ENCODE measurements at regions not wholly inside any gene's neighbourhood (a gene's known extent, or its start where the extent isn't known, plus 50 kb on each side); places are given as distances from the start of the nearest gene placed in this dataset.

DNA sequence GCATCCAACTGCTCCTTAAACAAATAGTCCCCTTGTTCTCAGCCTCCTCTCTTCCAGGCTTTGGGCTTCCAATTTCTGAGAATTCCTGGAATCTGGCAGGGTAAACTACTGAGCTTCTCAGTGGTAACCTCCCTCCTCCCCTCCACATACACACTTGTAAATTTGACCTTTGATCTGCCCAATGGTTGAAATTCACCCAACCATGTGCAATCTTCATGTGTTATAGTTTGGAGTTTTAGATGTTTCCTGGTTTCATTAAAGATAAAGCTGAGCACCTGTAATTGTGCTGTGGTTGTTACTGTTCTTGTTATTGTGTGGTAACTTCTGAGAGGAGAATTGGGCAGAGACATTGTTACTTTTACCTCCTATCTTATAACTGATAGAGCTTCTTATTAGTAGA, 328.4 kb downstream of the TPBG start (continued):
- TF ChIP-seq ZC3H11A (IDR thresholded peaks at IDR 0.05) (no peak), RAD21 (conservative IDR thresholded peaks at IDR 0.05 in 1 of 2, IDR thresholded peaks at IDR 0.05 in 1 of 2) (no peak)

DNA sequence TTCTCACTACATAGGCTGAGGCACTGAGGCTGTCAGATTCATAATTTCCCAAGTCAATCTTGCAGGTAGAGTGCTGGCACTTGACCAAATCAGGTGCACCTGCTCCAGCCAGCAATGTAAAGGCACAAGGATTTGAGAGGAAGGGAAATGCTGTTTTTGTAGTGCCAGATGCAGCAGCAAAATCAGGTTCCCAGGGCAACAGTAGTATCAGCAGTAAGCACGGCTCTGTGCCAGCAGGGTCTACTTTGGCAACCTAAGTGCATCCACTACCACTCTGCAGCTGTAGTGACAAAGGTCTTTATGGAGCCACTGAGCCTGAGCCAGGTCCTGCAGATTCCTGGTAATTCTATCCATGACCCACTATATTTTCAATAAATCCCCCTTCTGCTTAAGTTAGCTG, 329.5 kb downstream of the TPBG start:
- Histone ChIP-seq H3K4me3 (no peak overlapping the region), H3K27ac (no peak overlapping the region), H3K4me2 (no peak overlapping the region), H3K9me3 (no peaks in the 10 kb centered on the region), H3K4me1 (no peaks in the 10 kb centered on the region)
- DNase-seq (ENCODE audit: low read depth in 1 of 2, low spot score in 1 of 2) = no peak
- FAIRE-seq = no peak
- WGBS (ENCODE audit: missing lambda C conversion rate) = no CpG with 5 or more reads among the region's 1 CpG
- POLR2A ChIA-PET = no interaction called here
- CTCF ChIA-PET = no interaction called here
- ATAC-seq = no peak
- TF ChIP-seq BHLHE40 (IDR thresholded peaks at IDR 0.05; ENCODE audit: low read depth, low read length) (no peak), SMC3 (IDR thresholded peaks at IDR 0.05) (no peak), CEBPB (IDR thresholded peaks at IDR 0.05) (no peak)

DNA sequence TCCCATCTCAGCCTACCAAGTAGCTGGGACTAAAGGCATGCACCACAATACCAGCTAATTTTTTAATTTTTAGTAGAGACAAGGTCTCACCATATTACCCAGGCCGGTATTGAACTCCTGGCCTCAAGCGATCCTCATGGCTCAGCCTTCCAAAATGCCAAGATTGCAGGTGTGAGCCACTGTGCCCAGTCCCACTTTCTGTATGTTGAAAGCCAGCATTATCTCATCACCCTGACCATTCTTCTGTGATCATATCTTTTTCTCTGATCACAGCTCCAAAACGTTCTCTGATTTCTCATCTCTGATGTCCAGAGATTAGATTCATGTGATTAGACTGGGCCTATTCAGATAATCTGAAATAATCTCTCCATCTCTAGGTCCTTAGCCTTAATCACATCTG, 337.7 kb downstream of the TPBG start:
- no peaks in the 10 kb centered on the region for H3K4me1 ChIP-seq
- H3K9me3 ChIP-seq = no peaks in the 10 kb centered on the region
- TF ChIP-seq RNF2 (IDR thresholded peaks at IDR 0.05; ENCODE audit: borderline replicate concordance, low read depth) = no peak
- TF ChIP-seq, protein P1, sequence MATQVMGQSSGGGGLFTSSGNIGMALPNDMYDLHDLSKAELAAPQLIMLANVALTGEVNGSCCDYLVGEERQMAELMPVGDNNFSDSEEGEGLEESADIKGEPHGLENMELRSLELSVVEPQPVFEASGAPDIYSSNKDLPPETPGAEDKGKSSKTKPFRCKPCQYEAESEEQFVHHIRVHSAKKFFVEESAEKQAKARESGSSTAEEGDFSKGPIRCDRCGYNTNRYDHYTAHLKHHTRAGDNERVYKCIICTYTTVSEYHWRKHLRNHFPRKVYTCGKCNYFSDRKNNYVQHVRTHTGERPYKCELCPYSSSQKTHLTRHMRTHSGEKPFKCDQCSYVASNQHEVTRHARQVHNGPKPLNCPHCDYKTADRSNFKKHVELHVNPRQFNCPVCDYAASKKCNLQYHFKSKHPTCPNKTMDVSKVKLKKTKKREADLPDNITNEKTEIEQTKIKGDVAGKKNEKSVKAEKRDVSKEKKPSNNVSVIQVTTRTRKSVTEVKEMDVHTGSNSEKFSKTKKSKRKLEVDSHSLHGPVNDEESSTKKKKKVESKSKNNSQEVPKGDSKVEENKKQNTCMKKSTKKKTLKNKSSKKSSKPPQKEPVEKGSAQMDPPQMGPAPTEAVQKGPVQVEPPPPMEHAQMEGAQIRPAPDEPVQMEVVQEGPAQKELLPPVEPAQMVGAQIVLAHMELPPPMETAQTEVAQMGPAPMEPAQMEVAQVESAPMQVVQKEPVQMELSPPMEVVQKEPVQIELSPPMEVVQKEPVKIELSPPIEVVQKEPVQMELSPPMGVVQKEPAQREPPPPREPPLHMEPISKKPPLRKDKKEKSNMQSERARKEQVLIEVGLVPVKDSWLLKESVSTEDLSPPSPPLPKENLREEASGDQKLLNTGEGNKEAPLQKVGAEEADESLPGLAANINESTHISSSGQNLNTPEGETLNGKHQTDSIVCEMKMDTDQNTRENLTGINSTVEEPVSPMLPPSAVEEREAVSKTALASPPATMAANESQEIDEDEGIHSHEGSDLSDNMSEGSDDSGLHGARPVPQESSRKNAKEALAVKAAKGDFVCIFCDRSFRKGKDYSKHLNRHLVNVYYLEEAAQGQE (IDR thresholded peaks at IDR 0.05) = no peak
- TF ChIP-seq, protein P2, sequence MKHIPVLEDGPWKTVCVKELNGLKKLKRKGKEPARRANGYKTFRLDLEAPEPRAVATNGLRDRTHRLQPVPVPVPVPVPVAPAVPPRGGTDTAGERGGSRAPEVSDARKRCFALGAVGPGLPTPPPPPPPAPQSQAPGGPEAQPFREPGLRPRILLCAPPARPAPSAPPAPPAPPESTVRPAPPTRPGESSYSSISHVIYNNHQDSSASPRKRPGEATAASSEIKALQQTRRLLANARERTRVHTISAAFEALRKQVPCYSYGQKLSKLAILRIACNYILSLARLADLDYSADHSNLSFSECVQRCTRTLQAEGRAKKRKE (CRISPR knock-in tag; IDR thresholded peaks at IDR 0.05; ENCODE audit: low read depth) = no peak
- TF ChIP-seq RFX5 (IDR thresholded peaks at IDR 0.05) = no peak
- TF ChIP-seq HOXB5 (CRISPR knock-in tag; IDR thresholded peaks at IDR 0.05) = no peak
- no peak for TF ChIP-seq RAD21 (conservative IDR thresholded peaks at IDR 0.05 in 1 of 2, IDR thresholded peaks at IDR 0.05 in 1 of 2)
- no peak for TF ChIP-seq TP53 (CRISPR knock-in tag; IDR thresholded peaks at IDR 0.05)
- TF ChIP-seq FOSB (CRISPR knock-in tag; IDR thresholded peaks at IDR 0.05) = no peak
- TF ChIP-seq EP300 (IDR thresholded peaks at IDR 0.05) = no peak
- TF ChIP-seq, protein P3, sequence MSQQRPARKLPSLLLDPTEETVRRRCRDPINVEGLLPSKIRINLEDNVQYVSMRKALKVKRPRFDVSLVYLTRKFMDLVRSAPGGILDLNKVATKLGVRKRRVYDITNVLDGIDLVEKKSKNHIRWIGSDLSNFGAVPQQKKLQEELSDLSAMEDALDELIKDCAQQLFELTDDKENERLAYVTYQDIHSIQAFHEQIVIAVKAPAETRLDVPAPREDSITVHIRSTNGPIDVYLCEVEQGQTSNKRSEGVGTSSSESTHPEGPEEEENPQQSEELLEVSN (IDR thresholded peaks at IDR 0.05; ENCODE audit: borderline replicate concordance, low read depth) = no peak
- TF ChIP-seq CHD2 (IDR thresholded peaks at IDR 0.05; ENCODE audit: low read length, partially characterized antibody) = no peak
- no peak for TF ChIP-seq TFCP2L1 (CRISPR knock-in tag; IDR thresholded peaks at IDR 0.05)
- TF ChIP-seq, protein P4, sequence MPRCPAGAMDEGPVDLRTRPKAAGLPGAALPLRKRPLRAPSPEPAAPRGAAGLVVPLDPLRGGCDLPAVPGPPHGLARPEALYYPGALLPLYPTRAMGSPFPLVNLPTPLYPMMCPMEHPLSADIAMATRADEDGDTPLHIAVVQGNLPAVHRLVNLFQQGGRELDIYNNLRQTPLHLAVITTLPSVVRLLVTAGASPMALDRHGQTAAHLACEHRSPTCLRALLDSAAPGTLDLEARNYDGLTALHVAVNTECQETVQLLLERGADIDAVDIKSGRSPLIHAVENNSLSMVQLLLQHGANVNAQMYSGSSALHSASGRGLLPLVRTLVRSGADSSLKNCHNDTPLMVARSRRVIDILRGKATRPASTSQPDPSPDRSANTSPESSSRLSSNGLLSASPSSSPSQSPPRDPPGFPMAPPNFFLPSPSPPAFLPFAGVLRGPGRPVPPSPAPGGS (IDR thresholded peaks at IDR 0.05) = no peak
- DNase-seq (ENCODE audit: low read depth in 1 of 2, low spot score in 1 of 2) (no peak), ATAC-seq (no peak), FAIRE-seq (no peak)
- POLR2A ChIA-PET = no interaction called here
- H3K27ac ChIP-seq = no peak overlapping the region
- WGBS (ENCODE audit: missing lambda C conversion rate) = 51% methylated on average over 3 of the region's 3 CpGs
- H3K4me2 ChIP-seq = no peak overlapping the region
- H3K4me3 ChIP-seq = no peak overlapping the region
- CTCF ChIA-PET = no interaction called here
